ENCODE measurements at regions not wholly inside any gene's neighbourhood (a gene's known extent, or its start where the extent isn't known, plus 50 kb on each side); places are given as distances from the start of the nearest gene placed in this dataset.

DNA sequence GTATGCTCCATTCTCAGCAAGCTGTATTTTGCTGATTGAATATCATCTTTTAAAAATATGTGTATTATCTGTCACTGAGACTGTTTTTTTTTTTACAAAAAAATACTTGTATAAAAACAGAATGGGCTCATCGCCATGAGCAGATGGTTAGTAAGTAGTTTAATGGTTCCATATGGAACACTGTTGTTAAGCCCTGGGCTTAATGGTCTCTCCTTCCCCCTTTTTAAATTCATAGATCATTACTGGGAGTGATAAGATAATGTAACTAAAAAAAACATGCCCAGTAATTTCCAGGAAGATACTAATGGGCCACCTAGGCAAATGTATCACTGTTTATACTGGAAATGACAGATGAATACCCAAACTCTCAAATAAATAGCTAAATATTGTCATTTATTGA is 95.3 kb upstream of the TPRG1 start:
- no peak for TF ChIP-seq EZH2 (IDR thresholded peaks at IDR 0.05)
- TF ChIP-seq, protein P1, sequence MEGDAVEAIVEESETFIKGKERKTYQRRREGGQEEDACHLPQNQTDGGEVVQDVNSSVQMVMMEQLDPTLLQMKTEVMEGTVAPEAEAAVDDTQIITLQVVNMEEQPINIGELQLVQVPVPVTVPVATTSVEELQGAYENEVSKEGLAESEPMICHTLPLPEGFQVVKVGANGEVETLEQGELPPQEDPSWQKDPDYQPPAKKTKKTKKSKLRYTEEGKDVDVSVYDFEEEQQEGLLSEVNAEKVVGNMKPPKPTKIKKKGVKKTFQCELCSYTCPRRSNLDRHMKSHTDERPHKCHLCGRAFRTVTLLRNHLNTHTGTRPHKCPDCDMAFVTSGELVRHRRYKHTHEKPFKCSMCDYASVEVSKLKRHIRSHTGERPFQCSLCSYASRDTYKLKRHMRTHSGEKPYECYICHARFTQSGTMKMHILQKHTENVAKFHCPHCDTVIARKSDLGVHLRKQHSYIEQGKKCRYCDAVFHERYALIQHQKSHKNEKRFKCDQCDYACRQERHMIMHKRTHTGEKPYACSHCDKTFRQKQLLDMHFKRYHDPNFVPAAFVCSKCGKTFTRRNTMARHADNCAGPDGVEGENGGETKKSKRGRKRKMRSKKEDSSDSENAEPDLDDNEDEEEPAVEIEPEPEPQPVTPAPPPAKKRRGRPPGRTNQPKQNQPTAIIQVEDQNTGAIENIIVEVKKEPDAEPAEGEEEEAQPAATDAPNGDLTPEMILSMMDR (IDR thresholded peaks at IDR 0.05) = no peak
- no peak for TF ChIP-seq EZH2phosphoT487 (IDR thresholded peaks at IDR 0.05)
- Mint-ChIP-seq H3K27ac (no peak overlapping the region), H3K9me3 (no peaks in the 10 kb centered on the region), H3K36me3 (no peaks in the 10 kb centered on the region), H3K4me3 (no peak overlapping the region), H3K4me1 (no peaks in the 10 kb centered on the region), H3K27me3 (ENCODE audit: insufficient read depth, low read depth) (peaks cover 2% of the 10 kb centered on the region)
- Histone ChIP-seq H3K4me2 (no peak overlapping the region), H3K9ac (no peak overlapping the region), H3K4me3 (no peak overlapping the region), H4K20me1 (ENCODE audit: low read depth) (no peaks in the 10 kb centered on the region), H3K4me1 (no peaks in the 10 kb centered on the region), H3K27ac (no peak overlapping the region), H3K79me2 (ENCODE audit: low read depth) (no peaks in the 10 kb centered on the region), H3K36me3 (no peaks in the 10 kb centered on the region), H2AFZ (replicated peaks) (no peak overlapping the region), H3K9me3 (ENCODE audit: low read depth) (no peaks in the 10 kb centered on the region), H3F3A (ENCODE audit: low read depth) (no peaks in the 10 kb centered on the region), H3K27me3 (no peaks in the 10 kb centered on the region)
- DNase-seq (ENCODE audit: low spot score) = no peak

DNA sequence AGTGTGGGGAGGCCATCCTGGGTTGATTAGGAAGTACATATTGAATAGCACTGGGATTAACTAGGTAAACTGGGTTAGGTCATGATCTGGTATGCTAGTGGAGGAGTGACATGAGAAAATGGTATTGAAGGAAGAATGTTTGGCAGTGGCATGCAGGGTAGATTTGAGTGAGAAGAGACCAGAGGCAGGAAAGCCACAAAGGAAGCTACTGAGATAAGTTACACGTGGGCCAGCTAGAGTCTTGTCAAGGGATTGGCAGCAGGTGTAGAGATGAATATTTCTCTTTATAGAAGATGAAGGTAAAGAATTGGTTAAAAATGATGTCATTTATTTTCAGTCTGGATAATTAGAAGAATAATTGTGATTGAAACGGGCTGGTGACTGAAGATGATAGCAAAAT is 91.0 kb upstream of the TPRG1 start:
- Histone ChIP-seq H3F3A (ENCODE audit: low read depth) (no peaks in the 10 kb centered on the region), H3K4me3 (no peak overlapping the region), H3K79me2 (ENCODE audit: low read depth) (no peaks in the 10 kb centered on the region), H3K27ac (no peak overlapping the region), H3K9me3 (ENCODE audit: low read depth) (no peaks in the 10 kb centered on the region), H3K27me3 (no peaks in the 10 kb centered on the region), H3K4me2 (no peak overlapping the region), H2AFZ (replicated peaks) (no peak overlapping the region), H3K9ac (no peak overlapping the region), H3K4me1 (no peaks in the 10 kb centered on the region), H4K20me1 (ENCODE audit: low read depth) (no peaks in the 10 kb centered on the region), H3K36me3 (no peaks in the 10 kb centered on the region)
- Mint-ChIP-seq H3K4me1 (no peaks in the 10 kb centered on the region), H3K36me3 (no peaks in the 10 kb centered on the region), H3K4me3 (no peak overlapping the region), H3K27me3 (ENCODE audit: insufficient read depth, low read depth) (peaks cover 2% of the 10 kb centered on the region), H3K27ac (no peak overlapping the region), H3K9me3 (no peaks in the 10 kb centered on the region)
- no peak for DNase-seq (ENCODE audit: low spot score)
- TF ChIP-seq, protein P1 (IDR thresholded peaks at IDR 0.05) = no peak
- TF ChIP-seq EZH2 (IDR thresholded peaks at IDR 0.05) (no peak), EZH2phosphoT487 (IDR thresholded peaks at IDR 0.05) (no peak)

DNA sequence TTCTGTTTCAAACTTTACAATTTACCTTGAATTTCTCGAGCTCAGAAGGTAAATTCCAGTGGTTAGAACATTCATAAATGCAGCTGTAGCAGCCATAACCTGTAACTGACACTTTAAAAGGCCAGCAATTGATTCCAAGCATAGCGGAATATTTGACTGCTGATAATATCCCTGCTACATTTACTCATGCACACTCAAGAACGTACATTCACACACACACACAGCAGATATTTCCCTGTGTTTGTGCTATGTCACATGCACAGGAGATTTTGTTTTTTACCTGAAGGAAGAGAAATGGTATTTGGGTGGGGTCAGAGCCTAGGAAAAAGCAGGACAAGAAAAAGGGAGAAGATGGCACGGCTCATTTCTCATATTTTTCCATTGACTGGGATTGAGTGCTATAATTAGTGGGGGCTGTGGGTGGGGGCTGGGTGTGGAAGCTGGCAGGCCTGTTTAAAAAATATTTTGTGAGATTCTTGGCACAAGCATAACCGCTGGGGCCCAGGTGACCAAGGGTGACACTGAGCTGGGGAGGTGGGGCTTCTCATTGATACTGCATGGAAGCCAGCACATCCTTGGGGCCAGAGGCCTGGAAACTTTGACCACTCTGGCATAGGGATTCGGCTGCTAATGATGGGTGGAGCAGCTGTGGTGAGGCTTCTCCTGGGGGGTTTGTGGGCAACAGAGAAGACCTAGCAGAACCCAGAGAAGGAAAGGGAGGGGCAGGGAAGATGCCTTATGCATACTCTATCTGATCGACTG is 88.9 kb upstream of the TPRG1 start:
- Mint-ChIP-seq H3K36me3 (no peaks in the 10 kb centered on the region), H3K27ac (no peak overlapping the region), H3K4me1 (no peaks in the 10 kb centered on the region), H3K27me3 (ENCODE audit: insufficient read depth, low read depth) (peaks cover 2% of the 10 kb centered on the region), H3K9me3 (no peaks in the 10 kb centered on the region), H3K4me3 (no peak overlapping the region)
- H3K27ac ChIP-seq = no peak overlapping the region
- DNase-seq (ENCODE audit: low spot score) = no peak
- H3F3A ChIP-seq (ENCODE audit: low read depth) = no peaks in the 10 kb centered on the region
- H3K4me3 ChIP-seq = no peak overlapping the region
- no peak overlapping the region for H3K4me2 ChIP-seq
- no peaks in the 10 kb centered on the region for H3K36me3 ChIP-seq
- no peak overlapping the region for H3K9ac ChIP-seq
- no peaks in the 10 kb centered on the region for H3K9me3 ChIP-seq (ENCODE audit: low read depth)
- H4K20me1 ChIP-seq (ENCODE audit: low read depth) = no peaks in the 10 kb centered on the region
- no peaks in the 10 kb centered on the region for H3K79me2 ChIP-seq (ENCODE audit: low read depth)
- no peak overlapping the region for H2AFZ ChIP-seq (replicated peaks)
- TF ChIP-seq, protein P1 (IDR thresholded peaks at IDR 0.05) = no peak
- TF ChIP-seq EZH2phosphoT487 (IDR thresholded peaks at IDR 0.05) (no peak), EZH2 (IDR thresholded peaks at IDR 0.05) (no peak)
- no peaks in the 10 kb centered on the region for H3K27me3 ChIP-seq
- H3K4me1 ChIP-seq = no peaks in the 10 kb centered on the region

All from neural progenitor cell (in vitro differentiated cells).